H9 (cell line): ENCODE measurements at regions not wholly inside any gene's neighbourhood (a gene's known extent, or its start where the extent isn't known, plus 50 kb on each side); places are given as distances from the start of the nearest gene placed in this dataset.

ENCODE experiments used
- DNase-seq: peaks from one replicate; pipeline ENCODE4 v3.0.0-alpha.2; 2017
- H2AFZ ChIP-seq: one replicate; pipeline ENCODE4 v1.6.1; 2013; ENCODE audit warnings: mild to moderate bottlenecking, low read length, control low read depth, moderate library complexity
- H2AK5ac ChIP-seq: 2 replicates; pipeline ENCODE4 v1.6.1; 2013; ENCODE audit warnings: low read length, control low read depth, mixed read lengths; ENCODE audit not compliant: insufficient read length
- H2BK120ac ChIP-seq: one replicate; pipeline ENCODE4 v1.6.1; 2013; ENCODE audit warnings: low read depth, mild to moderate bottlenecking, low read length, control low read depth, inconsistent platforms; ENCODE audit not compliant: poor library complexity, severe bottlenecking
- H2BK12ac ChIP-seq: 2 replicates; pipeline ENCODE4 v1.6.1; 2013; ENCODE audit warnings: low read length, control low read depth, mixed read lengths, low read depth; ENCODE audit not compliant: insufficient read length
- H2BK15ac ChIP-seq: 2 replicates; pipeline ENCODE4 v1.6.1; 2013; ENCODE audit warnings: low read depth, low read length, control low read depth
- H2BK20ac ChIP-seq: one replicate; pipeline ENCODE4 v1.6.1; 2013; ENCODE audit warnings: low read depth, mild to moderate bottlenecking, low read length, control low read depth, inconsistent platforms; ENCODE audit not compliant: poor library complexity, severe bottlenecking
- H2BK5ac ChIP-seq: 2 replicates; pipeline ENCODE4 v1.6.1; 2013; ENCODE audit warnings: low read length, control low read depth, mixed read lengths; ENCODE audit not compliant: insufficient read length
- H3K14ac ChIP-seq: 2 replicates; pipeline ENCODE4 v1.6.1; 2013; ENCODE audit warnings: low read length, control low read depth; ENCODE audit not compliant: insufficient read depth
- H3K18ac ChIP-seq: 2 replicates; pipeline ENCODE4 v1.6.1; 2013; ENCODE audit warnings: low read depth, mild to moderate bottlenecking, mixed read lengths, low read length, control low read depth; ENCODE audit not compliant: insufficient read length
- H3K23ac ChIP-seq: 2 replicates; pipeline ENCODE4 v1.6.1; 2013; ENCODE audit warnings: low read length, control low read depth, mixed read lengths, low read depth; ENCODE audit not compliant: insufficient read length
- H3K23me2 ChIP-seq: 2 replicates; pipeline ENCODE4 v1.6.1; 2013; ENCODE audit warnings: low read depth, mild to moderate bottlenecking, mixed read lengths, low read length, control low read depth; ENCODE audit not compliant: insufficient read length, poor library complexity, severe bottlenecking
- H3K27ac ChIP-seq: 2 replicates; pipeline ENCODE4 v1.5.1; 2013; ENCODE audit warnings: low read length, control low read depth, mixed read lengths, low read depth; ENCODE audit not compliant: insufficient read length
- H3K27me3 ChIP-seq: 2 replicates; pipeline ENCODE4 v1.6.1; 2013; ENCODE audit warnings: low read length, control low read depth, inconsistent platforms; ENCODE audit not compliant: insufficient read depth
- H3K4ac ChIP-seq: 2 replicates; pipeline ENCODE4 v1.6.1; 2013; ENCODE audit warnings: low read depth, mild to moderate bottlenecking, control low read depth, inconsistent platforms, low read length, moderate library complexity
- H3K4me1 ChIP-seq: 2 replicates; pipeline ENCODE4 v1.6.1; 2013; ENCODE audit warnings: low read length, control low read depth, inconsistent platforms; ENCODE audit not compliant: insufficient read depth
- H3K4me2 ChIP-seq: 2 replicates; pipeline ENCODE4 v1.6.1; 2013; ENCODE audit warnings: low read length, control low read depth, mixed read lengths; ENCODE audit not compliant: insufficient read length, insufficient read depth
- H3K56ac ChIP-seq: 2 replicates; pipeline ENCODE4 v1.6.1; 2013; ENCODE audit warnings: low read depth, mild to moderate bottlenecking, mixed read lengths, low read length, control low read depth; ENCODE audit not compliant: insufficient read length
- H3K79me1 ChIP-seq: 2 replicates; pipeline ENCODE4 v1.6.1; 2013; ENCODE audit warnings: low read depth, mild to moderate bottlenecking, moderate library complexity, low read length, control low read depth, inconsistent platforms; ENCODE audit not compliant: insufficient read depth, poor library complexity, severe bottlenecking
- H3K79me2 ChIP-seq: 2 replicates; pipeline ENCODE4 v1.6.1; 2013; ENCODE audit warnings: low read length, control low read depth, inconsistent platforms; ENCODE audit not compliant: insufficient read depth
- H3K9ac ChIP-seq: 2 replicates; pipeline ENCODE4 v1.6.1; 2013; ENCODE audit warnings: low read length, control low read depth, mixed read lengths; ENCODE audit not compliant: insufficient read length; ENCODE audit errors: extremely low read depth
- H3K9me3 ChIP-seq: one replicate; pipeline ENCODE4 v1.6.1; 2013; ENCODE audit warnings: low read depth, low read length, inconsistent platforms; ENCODE audit not compliant: control insufficient read depth
- H3T11ph ChIP-seq: one replicate; pipeline ENCODE4 v1.6.1; 2013; ENCODE audit warnings: mild to moderate bottlenecking, low read length, control low read depth, inconsistent platforms
- H4K20me1 ChIP-seq: one replicate; pipeline ENCODE4 v1.6.1; 2013; ENCODE audit not compliant: control insufficient read depth, insufficient read length, insufficient read depth
- H4K5ac ChIP-seq: 2 replicates; pipeline ENCODE4 v1.6.1; 2013; ENCODE audit warnings: low read depth, mild to moderate bottlenecking, mixed read lengths, low read length, control low read depth; ENCODE audit not compliant: insufficient read length
- H4K8ac ChIP-seq: replicated peaks from 2 replicates; pipeline ENCODE4 v1.6.1; 2013; ENCODE audit warnings: low read length, control low read depth, mixed read lengths, low read depth; ENCODE audit not compliant: insufficient read length
- H4K91ac ChIP-seq: 2 replicates; pipeline ENCODE4 v1.6.1; 2013; ENCODE audit warnings: low read depth, mild to moderate bottlenecking, moderate library complexity, mixed read lengths, low read length, control low read depth; ENCODE audit not compliant: insufficient read length
- H3K27ac Mint-ChIP-seq, 3 experiments: 2 replicates in 2 of 3; 3 replicates in 1 of 3; pipeline ENCODE4 v1.8.0; 2020 to 2021; ENCODE audit warnings: mixed read lengths in 3 of 3, mild to moderate bottlenecking in 1 of 3, moderate library complexity in 1 of 3
- H3K27me3 Mint-ChIP-seq: 2 replicates; pipeline ENCODE4 v1.8.0; 2021; ENCODE audit warnings: low read depth, mild to moderate bottlenecking, moderate library complexity, mixed read lengths
- H3K36me3 Mint-ChIP-seq, 3 experiments: 2 replicates in 2 of 3; 3 replicates in 1 of 3; pipeline ENCODE4 v1.8.0; 2020 to 2021; ENCODE audit warnings: low read depth in 3 of 3, mixed read lengths in 3 of 3; ENCODE audit not compliant: insufficient read depth in 1 of 3
- H3K4me1 Mint-ChIP-seq, 2 experiments: 2 replicates each; pipeline ENCODE4 v1.8.0; 2020; ENCODE audit warnings: mixed read lengths in 2 of 2
- H3K4me3 Mint-ChIP-seq, 2 experiments: 2 replicates in 1 of 2; 3 replicates in 1 of 2; pipeline ENCODE4 v1.8.0; 2020 to 2021; ENCODE audit warnings: mild to moderate bottlenecking in 2 of 2, mixed read lengths in 2 of 2, moderate library complexity in 1 of 2
- H3K9me3 Mint-ChIP-seq, 2 experiments: 2 replicates in 1 of 2; 3 replicates in 1 of 2; pipeline ENCODE4 v1.8.0; 2020; ENCODE audit warnings: mild to moderate bottlenecking in 2 of 2, mixed read lengths in 2 of 2, moderate library complexity in 1 of 2
- CTCF ChIP-seq: fragments of 200-600 bp; sonication (generic); conservative IDR thresholded peaks from 3 replicates; pipeline ENCODE4 v1.8.0; 2021; ENCODE audit warnings: antibody characterized with exemption, mild to moderate bottlenecking
- WGBS: extraction: QIAGEN DNeasy Blood & Tissue Kit; methylation state at CpG from one replicate; pipeline ENCODE4 v1.1.7; 2013; ENCODE audit warnings: missing lambda C conversion rate, low lambda C conversion rate, mixed read lengths; ENCODE audit not compliant: insufficient read length; ENCODE audit errors: extremely low coverage; 5-methylcytosine and 5-hydroxymethylcytosine counted together

- Mint-ChIP-seq H3K4me1 (peaks cover 0 to 4% of the 10 kb centered on the region in 2 experiments; a peak in 2 of 4 replicates), H3K27me3 (no peaks in the 10 kb centered on the region), H3K9me3 (no peaks in the 10 kb centered on the region), H3K36me3 (no peaks in the 10 kb centered on the region; a peak in 1 of 7 replicates), H3K4me3 (no peak overlapping the region), H3K27ac (no peak overlapping the region)
- no peak overlapping the region for H2BK12ac ChIP-seq
- H3K4me2 ChIP-seq = no peak overlapping the region
- no peak overlapping the region for H3K4ac ChIP-seq
- no peaks in the 10 kb centered on the region for H3K27me3 ChIP-seq
- no peak overlapping the region for H2BK15ac ChIP-seq
- H3K56ac ChIP-seq = no peak overlapping the region
- H4K20me1 ChIP-seq = no peaks in the 10 kb centered on the region
- TF ChIP-seq CTCF = no peak
- no peak overlapping the region for H2AK5ac ChIP-seq
- H3K79me1 ChIP-seq = no peaks in the 10 kb centered on the region
- no peak overlapping the region for H4K8ac ChIP-seq
- H2BK5ac ChIP-seq = no peak overlapping the region
- H2AFZ ChIP-seq = no peak overlapping the region
- H2BK20ac ChIP-seq = no peak overlapping the region
- H3T11ph ChIP-seq = no peak overlapping the region
- H3K4me1 ChIP-seq = no peaks in the 10 kb centered on the region
- H3K27ac ChIP-seq = no peak overlapping the region
- H3K9ac ChIP-seq = no peak overlapping the region
- no peak overlapping the region for H2BK120ac ChIP-seq
- H3K9me3 ChIP-seq = no peaks in the 10 kb centered on the region
- H4K5ac ChIP-seq = no peak overlapping the region
- DNase-seq = no peak
- no CpG with 5 or more reads among the region's 2 CpGs for WGBS
- no peak overlapping the region for H3K23ac ChIP-seq
- H4K91ac ChIP-seq = no peak overlapping the region
- H3K18ac ChIP-seq = no peak overlapping the region
- H3K14ac ChIP-seq = no peak overlapping the region
- H3K23me2 ChIP-seq = no peaks in the 10 kb centered on the region
- H3K79me2 ChIP-seq = no peaks in the 10 kb centered on the region
Observed at GRCh38 chr2:125167152-125167551, 1142.1 kb downstream of the CNTNAP5 start.
